Stimulated activated CD8-positive, alpha-beta memory T cell treated with anti-CD3 and anti-CD28 coated beads, Interleukin-2, amount 100 ng/mL, for 48 hours (primary cell): ENCODE measurements at regions not wholly inside any gene's neighbourhood (a gene's known extent, or its start where the extent isn't known, plus 50 kb on each side); places are given as distances from the start of the nearest gene placed in this dataset.
"Not testable (repeated sequence)": the region's sequence is repeated elsewhere in the genome, so short reads cannot be mapped to it uniquely, and the experiment has no call there.

ENCODE experiments used
- DNase-seq, 2 donors: peaks; one replicate each; pipeline ENCODE4 v3.0.0-alpha.2; 2020; ENCODE audit warnings: low read depth in 2 of 2

- DNase-seq = no peak
These were observed 1667.9 kb downstream of the SLITRK1 start for GRCh38 chr13:82214341-82214740.

GRCh38 chr13:82206241-82206640 lies 1676.0 kb downstream of the SLITRK1 start:
- DNase-seq = no peak

- no peak for DNase-seq
These were observed 1679.9 kb downstream of the SLITRK1 start for GRCh38 chr13:82202398-82202797.

- DNase-seq = no peak
These were observed 1686.2 kb downstream of the SLITRK1 start for GRCh38 chr13:82196087-82196486.

- no peak for DNase-seq
These were observed 1695.0 kb downstream of the SLITRK1 start for GRCh38 chr13:82187227-82187626.

GRCh38 chr13:82176751-82177150 lies 1705.5 kb downstream of the SLITRK1 start:
- DNase-seq = no peak

GRCh38 chr13:82165396-82166174 lies 1716.7 kb downstream of the SLITRK1 start:
- no peak for DNase-seq

GRCh38 chr13:82164780-82165395 lies 1717.4 kb downstream of the SLITRK1 start:
- not testable (repeated sequence) for DNase-seq

- no peak for DNase-seq
These were observed 1734.7 kb downstream of the SLITRK1 start for GRCh38 chr13:82147526-82147925.

GRCh38 chr13:82136880-82137279 lies 1745.4 kb downstream of the SLITRK1 start:
- no peak for DNase-seq

GRCh38 chr13:82129281-82129680 lies 1753.0 kb downstream of the SLITRK1 start:
- DNase-seq = no peak

- DNase-seq = no peak
These were observed 1763.7 kb downstream of the SLITRK1 start for GRCh38 chr13:82118589-82118988.

- no peak for DNase-seq
These were observed 1765.8 kb downstream of the SLITRK1 start for GRCh38 chr13:82116422-82116989.

GRCh38 chr13:82115391-82115790 lies 1766.9 kb downstream of the SLITRK1 start:
- no peak for DNase-seq

- no peak for DNase-seq
These were observed 1755.3 kb upstream of the SPRY2 start for GRCh38 chr13:82096256-82096655.

GRCh38 chr13:82092312-82092711 lies 1751.4 kb upstream of the SPRY2 start:
- no peak for DNase-seq

GRCh38 chr13:82088781-82089180 lies 1747.9 kb upstream of the SPRY2 start:
- no peak for DNase-seq

GRCh38 chr13:82076496-82076895 lies 1735.6 kb upstream of the SPRY2 start:
- no peak for DNase-seq

- no peak for DNase-seq
These were observed 1729.5 kb upstream of the SPRY2 start for GRCh38 chr13:82070416-82070815.

GRCh38 chr13:82062772-82063171 lies 1721.8 kb upstream of the SPRY2 start:
- DNase-seq = no peak

GRCh38 chr13:82058364-82058763 lies 1717.4 kb upstream of the SPRY2 start:
- no peak for DNase-seq

- not testable (repeated sequence) for DNase-seq
These were observed 1704.4 kb upstream of the SPRY2 start for GRCh38 chr13:82045316-82045715.

GRCh38 chr13:82036602-82037001 lies 1695.7 kb upstream of the SPRY2 start:
- no peak for DNase-seq
